GM18505 (cell line): ENCODE measurements at regions not wholly inside any gene's neighbourhood (a gene's known extent, or its start where the extent isn't known, plus 50 kb on each side); places are given as distances from the start of the nearest gene placed in this dataset.
"Not testable (repeated sequence)": the region's sequence is repeated elsewhere in the genome, so short reads cannot be mapped to it uniquely, and the experiment has no call there.

ENCODE experiments used
- ATAC-seq: cut with Tn5 transposase; IDR thresholded peaks from one replicate; pipeline ENCODE4 v1.9.1; 2021; ENCODE audit not compliant: unreplicated experiment
- POLR2A ChIP-seq: IDR thresholded peaks from 4 replicates; pipeline ENCODE4 v1.6.1; 2011; ENCODE audit warnings: borderline replicate concordance; ENCODE audit not compliant: insufficient read depth, insufficient read length; ENCODE audit errors: extremely low read depth

DNA sequence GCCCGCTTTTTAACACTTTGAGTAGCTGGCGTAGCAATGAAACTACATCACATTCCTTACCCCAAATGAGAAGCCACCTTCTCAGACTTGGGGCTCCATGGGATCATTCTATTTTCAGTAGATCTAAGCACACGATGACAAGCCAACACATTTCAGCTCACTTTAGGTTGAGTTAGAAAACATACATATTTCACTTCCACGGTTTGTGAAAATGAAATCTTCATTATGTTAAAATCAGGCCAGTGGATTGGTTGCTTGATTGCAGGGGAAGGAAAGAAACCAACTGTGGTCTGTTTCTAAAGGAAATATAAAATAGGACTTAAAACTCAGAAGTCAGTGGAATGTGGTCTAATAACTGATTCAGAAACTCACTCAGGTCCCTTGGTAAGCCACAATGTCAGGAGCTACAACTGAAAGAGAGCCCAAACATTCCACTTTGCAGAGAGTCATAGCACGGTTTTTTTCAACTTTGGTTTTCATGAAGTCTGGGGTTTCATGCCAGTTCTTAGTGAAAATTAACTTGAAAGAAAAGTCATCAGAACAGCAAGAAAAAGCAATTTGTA, 82.3 kb upstream of the TIAM1 start:
- no peak for TF ChIP-seq POLR2A

GRCh38 chr21:31425138-31425537, 81.1 kb upstream of the TIAM1 start:
- no peak for ATAC-seq
- TF ChIP-seq POLR2A: no peak

More for the DNA sequence above, 82.3 kb upstream of the TIAM1 start:
- no peak for ATAC-seq

DNA sequence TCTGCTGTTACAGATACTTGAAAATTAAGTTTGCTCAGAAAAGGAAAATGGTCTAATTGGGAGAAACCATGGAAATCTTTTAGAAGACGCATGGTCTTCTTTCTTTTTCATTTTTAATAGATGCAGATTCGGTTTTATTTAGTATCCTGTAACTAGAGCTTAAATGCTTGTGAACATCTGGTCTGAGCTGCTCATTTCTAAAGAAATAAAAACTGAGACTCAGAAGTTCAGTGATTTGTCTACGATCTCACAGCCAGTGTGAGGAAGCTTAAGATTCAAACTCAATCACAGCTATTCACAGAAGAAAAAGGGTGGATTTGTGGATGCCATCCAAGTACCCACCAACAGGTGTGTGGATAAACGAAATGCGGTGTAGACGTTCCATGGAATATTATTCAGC, 80.0 kb upstream of the TIAM1 start:
- no peak for TF ChIP-seq POLR2A
- no peak for ATAC-seq

DNA sequence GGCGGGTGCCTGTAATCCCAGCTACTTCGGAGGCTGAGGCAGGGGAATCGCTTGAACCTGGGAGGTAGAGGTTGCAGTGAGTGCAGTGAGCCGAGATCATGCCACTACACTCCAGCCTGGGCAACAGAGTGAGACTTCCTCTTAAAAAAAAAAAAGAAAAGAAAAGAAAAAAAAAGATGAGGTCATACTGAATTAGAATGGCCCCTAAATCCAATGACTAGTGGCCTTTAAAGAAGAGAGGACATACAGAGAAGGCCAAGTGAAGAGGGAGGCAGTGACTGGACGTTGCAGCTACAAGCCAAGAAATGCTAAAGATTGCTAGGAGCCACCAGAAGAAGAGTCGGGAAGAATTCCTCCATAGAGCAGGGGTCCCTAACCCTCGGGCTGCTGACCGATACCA, 76.9 kb upstream of the TIAM1 start:
- no peak for ATAC-seq
- TF ChIP-seq POLR2A: no peak

DNA sequence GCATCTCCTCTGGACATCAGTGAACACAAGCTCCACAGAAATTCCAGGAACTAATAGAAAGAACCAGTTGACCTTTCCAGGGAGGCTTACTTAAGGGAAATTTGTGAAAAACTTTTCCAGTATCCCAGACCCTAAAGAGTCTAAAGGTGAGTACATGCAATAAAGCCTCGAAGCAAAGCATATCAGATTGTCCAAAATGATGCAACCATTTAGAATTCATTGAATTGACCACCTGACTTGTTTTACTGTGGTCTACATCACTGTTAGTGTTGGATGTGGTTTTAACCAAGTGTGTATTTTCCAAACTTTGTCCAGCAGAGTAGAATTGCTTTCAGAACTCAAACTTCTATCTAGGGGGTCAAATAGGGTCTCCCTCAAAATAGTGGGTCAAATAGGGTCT, 76.3 kb upstream of the TIAM1 start:
- no peak for TF ChIP-seq POLR2A
- no peak for ATAC-seq

GRCh38 chr21:31418377-31419001, 74.4 kb upstream of the TIAM1 start:
- ATAC-seq: no peak
- TF ChIP-seq POLR2A: no peak

- not testable (repeated sequence) for ATAC-seq
These were observed 73.2 kb upstream of the TIAM1 start for GRCh38 chr21:31417214-31417613.

- TF ChIP-seq POLR2A: no peak
- no peak for ATAC-seq
These were observed 72.4 kb upstream of the TIAM1 start for GRCh38 chr21:31416465-31416864.

DNA sequence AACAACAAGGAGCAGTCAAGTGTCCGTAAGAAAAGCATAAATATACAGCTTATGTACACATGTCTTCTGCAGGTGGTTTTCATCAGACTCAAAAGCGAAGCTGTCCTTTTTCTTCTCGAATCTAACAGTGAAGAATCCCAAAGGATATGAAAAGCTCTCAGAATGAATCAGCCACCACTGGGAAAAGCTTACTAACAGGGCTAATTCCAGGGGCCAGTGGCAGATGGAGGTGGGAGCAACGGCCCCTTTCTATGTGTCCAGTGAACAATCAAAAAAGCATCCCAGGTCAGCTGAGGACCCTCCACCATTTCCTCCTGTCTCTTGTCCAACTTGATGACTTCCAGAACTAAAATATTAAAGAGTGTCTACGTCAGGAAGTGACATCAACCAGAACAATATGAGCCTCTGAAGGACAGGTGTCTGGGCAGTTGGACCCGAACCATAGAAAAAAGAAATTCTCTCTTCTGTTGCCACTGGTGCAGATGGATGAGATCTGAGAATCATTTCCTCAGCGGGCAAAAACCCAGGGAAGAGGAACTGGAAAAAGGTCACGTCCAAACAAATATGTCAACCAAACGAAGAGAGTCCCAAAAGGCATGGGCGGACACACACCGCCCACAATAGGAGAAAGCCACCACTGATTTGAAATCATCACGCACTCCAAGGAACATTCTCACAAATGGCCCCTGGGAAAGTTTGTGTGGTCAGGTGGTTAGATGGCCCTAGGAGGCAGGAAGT, 70.4 kb upstream of the TIAM1 start:
- no peak for ATAC-seq
- no peak for TF ChIP-seq POLR2A

- no peak for ATAC-seq
- no peak for TF ChIP-seq POLR2A
These were observed 69.6 kb upstream of the TIAM1 start for GRCh38 chr21:31413698-31414097.

- no peak for TF ChIP-seq POLR2A
- no peak for ATAC-seq
These were observed 66.6 kb upstream of the TIAM1 start for GRCh38 chr21:31410499-31411131.

- no peak for TF ChIP-seq POLR2A
- no peak for ATAC-seq
These were observed 65.9 kb upstream of the TIAM1 start for GRCh38 chr21:31409831-31410487.

DNA sequence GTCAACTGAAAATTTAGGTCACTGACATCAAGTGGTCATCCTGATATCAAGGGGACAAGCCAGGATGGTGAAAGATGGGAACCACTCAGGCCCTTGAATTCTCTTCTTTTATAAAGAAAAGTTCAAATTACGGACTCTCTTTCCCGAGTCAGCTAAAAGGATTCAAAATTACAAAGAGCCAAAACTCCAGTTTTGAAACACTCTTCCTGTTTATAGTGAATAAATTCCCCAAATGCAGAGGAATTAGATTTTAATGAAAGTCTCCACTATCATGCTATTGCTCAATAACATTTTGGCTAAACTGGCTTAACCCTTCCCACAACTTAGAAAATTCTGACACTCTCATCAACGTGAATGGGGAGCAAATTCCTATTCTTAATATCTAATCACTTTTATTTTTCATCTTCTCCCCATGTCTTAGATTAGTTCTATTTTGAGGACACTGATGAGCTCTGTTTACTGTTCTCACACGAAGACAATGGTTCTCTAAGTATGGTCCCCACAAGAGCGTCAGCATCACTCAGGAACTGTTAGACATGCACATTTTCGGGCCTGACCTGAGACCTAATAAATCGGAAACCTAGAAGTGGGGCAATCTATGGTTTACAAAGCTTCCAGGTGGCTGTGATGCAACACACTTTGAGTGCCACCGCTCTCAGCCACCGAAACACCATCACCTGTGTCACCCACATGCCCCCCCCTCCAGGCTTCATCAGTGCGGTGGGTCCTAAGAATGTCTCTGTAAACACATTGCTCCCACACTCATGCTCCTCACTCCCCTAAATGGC, 64.4 kb upstream of the TIAM1 start:
- no peak for TF ChIP-seq POLR2A

GRCh38 chr21:31406510-31406909, 62.4 kb upstream of the TIAM1 start:
- no peak for TF ChIP-seq POLR2A
- no peak for ATAC-seq

More for the DNA sequence above, 64.4 kb upstream of the TIAM1 start:
- ATAC-seq: no peak
